NB4 (cell line): ENCODE measurements at regions not wholly inside any gene's neighbourhood (a gene's known extent, or its start where the extent isn't known, plus 50 kb on each side); places are given as distances from the start of the nearest gene placed in this dataset.
"Not testable (repeated sequence)": the region's sequence is repeated elsewhere in the genome, so short reads cannot be mapped to it uniquely, and the experiment has no call there.

Experiments
- CTCF ChIP-seq: IDR thresholded peaks from one replicate; pipeline ENCODE4 v1.5.1; 2012; ENCODE audit warnings: low read depth, low read length
- MAX ChIP-seq: IDR thresholded peaks from 2 replicates; pipeline ENCODE4 v1.6.1; 2011; ENCODE audit warnings: low read depth, low read length
- MYC ChIP-seq: IDR thresholded peaks from 2 replicates; pipeline ENCODE4 v1.6.1; 2011; ENCODE audit warnings: low read depth, low read length
- POLR2A ChIP-seq: IDR thresholded peaks from 2 replicates; pipeline ENCODE4 v1.6.1; 2011; ENCODE audit warnings: mild to moderate bottlenecking; ENCODE audit not compliant: insufficient read length; ENCODE audit errors: extremely low read depth

- not testable (repeated sequence) for TF ChIP-seq CTCF, POLR2A, MYC, MAX
Measured at GRCh38 chr17:77629284-77629683, 329.2 kb upstream of the TNRC6C start.
